Trophoblast cell (in vitro differentiated cells and primary cell): ENCODE measurements at regions not wholly inside any gene's neighbourhood (a gene's known extent, or its start where the extent isn't known, plus 50 kb on each side); places are given as distances from the start of the nearest gene placed in this dataset.
"Not testable (repeated sequence)": the region's sequence is repeated elsewhere in the genome, so short reads cannot be mapped to it uniquely, and the experiment has no call there.

Experiments
- DNase-seq, 2 donors: peaks; one replicate each; pipeline ENCODE4 v3.0.0-alpha.2; 2016
- H2AFZ ChIP-seq: 2 replicates; pipeline ENCODE4 v1.6.1; 2013; ENCODE audit warnings: low read length, moderate library complexity, mild to moderate bottlenecking; ENCODE audit not compliant: insufficient read depth, poor library complexity
- H2AK5ac ChIP-seq: 2 replicates; pipeline ENCODE4 v1.6.1; 2013; ENCODE audit warnings: mild to moderate bottlenecking, low read length
- H2BK120ac ChIP-seq: 2 replicates; pipeline ENCODE4 v1.6.1; 2013; ENCODE audit warnings: low read length, mild to moderate bottlenecking, moderate library complexity; ENCODE audit not compliant: insufficient read depth, poor library complexity
- H2BK12ac ChIP-seq: 2 replicates; pipeline ENCODE4 v1.6.1; 2013; ENCODE audit warnings: mild to moderate bottlenecking, low read length, moderate library complexity
- H2BK5ac ChIP-seq: 2 replicates; pipeline ENCODE4 v1.6.1; 2013; ENCODE audit warnings: low read length, low read depth, moderate library complexity, mild to moderate bottlenecking; ENCODE audit not compliant: poor library complexity
- H3K14ac ChIP-seq: 2 replicates; pipeline ENCODE4 v1.6.1; 2013; ENCODE audit warnings: mild to moderate bottlenecking, low read length
- H3K18ac ChIP-seq: 2 replicates; pipeline ENCODE4 v1.6.1; 2013; ENCODE audit warnings: mild to moderate bottlenecking, low read length
- H3K23ac ChIP-seq: 2 replicates; pipeline ENCODE4 v1.6.1; 2013; ENCODE audit warnings: low read length
- H3K27ac ChIP-seq: 2 replicates; pipeline ENCODE4 v1.5.1; 2013; ENCODE audit warnings: low read depth, mild to moderate bottlenecking, inconsistent platforms, low read length, moderate library complexity
- H3K27me3 ChIP-seq: 2 replicates; pipeline ENCODE4 v1.6.1; 2013; ENCODE audit warnings: inconsistent platforms, mild to moderate bottlenecking, low read length, moderate library complexity; ENCODE audit not compliant: insufficient read depth
- H3K36me3 ChIP-seq, 2 experiments: 1 replicate in 1 of 2; 2 replicates in 1 of 2; pipeline ENCODE4 v1.6.1; 2013; ENCODE audit warnings: low read length in 2 of 2, mild to moderate bottlenecking in 2 of 2, moderate library complexity in 1 of 2; ENCODE audit not compliant: insufficient read depth in 2 of 2, control insufficient read depth in 1 of 2
- H3K4ac ChIP-seq: 2 replicates; pipeline ENCODE4 v1.6.1; 2013; ENCODE audit warnings: low read depth, mild to moderate bottlenecking, low read length, moderate library complexity
- H3K4me1 ChIP-seq, 2 experiments: 1 replicate in 1 of 2; 2 replicates in 1 of 2; pipeline ENCODE4 v1.6.1; 2013; ENCODE audit warnings: low read length in 2 of 2, mild to moderate bottlenecking in 2 of 2, moderate library complexity in 1 of 2; ENCODE audit not compliant: insufficient read depth in 2 of 2, control insufficient read depth in 1 of 2
- H3K4me2 ChIP-seq: 2 replicates; pipeline ENCODE4 v1.6.1; 2013; ENCODE audit warnings: inconsistent platforms, mild to moderate bottlenecking, low read length, moderate library complexity
- H3K4me3 ChIP-seq: 2 replicates; pipeline ENCODE4 v1.5.1; 2013; ENCODE audit warnings: mild to moderate bottlenecking, low read depth, low read length, inconsistent platforms
- H3K79me1 ChIP-seq: one replicate; pipeline ENCODE4 v1.6.1; 2013; ENCODE audit warnings: low read length
- H3K79me2 ChIP-seq: 2 replicates; pipeline ENCODE4 v1.6.1; 2013; ENCODE audit warnings: low read length, mild to moderate bottlenecking; ENCODE audit not compliant: control insufficient read depth, insufficient read depth, poor library complexity
- H3K9ac ChIP-seq: 2 replicates; pipeline ENCODE4 v1.6.1; 2013; ENCODE audit warnings: mild to moderate bottlenecking, low read length
- H3K9me3 ChIP-seq: 2 replicates; pipeline ENCODE4 v1.6.1; 2013; ENCODE audit warnings: low read depth, mild to moderate bottlenecking, control low read depth, inconsistent platforms, low read length; ENCODE audit not compliant: insufficient read depth
- H4K12ac ChIP-seq: 2 replicates; pipeline ENCODE4 v1.6.1; 2013; ENCODE audit warnings: low read depth, mild to moderate bottlenecking, low read length, moderate library complexity
- H4K8ac ChIP-seq: 2 replicates; pipeline ENCODE4 v1.6.1; 2013; ENCODE audit warnings: low read depth, mild to moderate bottlenecking, low read length, moderate library complexity
- H4K91ac ChIP-seq: one replicate; pipeline ENCODE4 v1.6.1; 2013; ENCODE audit warnings: low read depth, mild to moderate bottlenecking, low read length, moderate library complexity
- WGBS: extraction: QIAGEN DNeasy Blood & Tissue Kit; methylation state at CpG from one replicate; pipeline ENCODE4 v1.1.7; 2013; ENCODE audit warnings: missing lambda C conversion rate; ENCODE audit not compliant: insufficient read length, insufficient coverage; ENCODE audit errors: extremely low coverage; 5-methylcytosine and 5-hydroxymethylcytosine counted together

GRCh38 chr10:4236905-4237304 is 451.9 kb upstream of the KLF6 start:
- H4K8ac ChIP-seq, H3K79me1 ChIP-seq, H3K9me3 ChIP-seq, H3K27me3 ChIP-seq, H3K14ac ChIP-seq, H2BK120ac ChIP-seq, H2BK5ac ChIP-seq, H3K4ac ChIP-seq, H3K23ac ChIP-seq, H3K4me3 ChIP-seq, H4K12ac ChIP-seq, H3K79me2 ChIP-seq, H2AFZ ChIP-seq, H3K36me3 ChIP-seq, H2AK5ac ChIP-seq, H3K4me2 ChIP-seq, H2BK12ac ChIP-seq, H4K91ac ChIP-seq, H3K18ac ChIP-seq, DNase-seq, H3K27ac ChIP-seq, H3K4me1 ChIP-seq, H3K9ac ChIP-seq: not testable (repeated sequence)
- WGBS: no CpG with 5 or more reads among the region's 2 CpGs

DNA sequence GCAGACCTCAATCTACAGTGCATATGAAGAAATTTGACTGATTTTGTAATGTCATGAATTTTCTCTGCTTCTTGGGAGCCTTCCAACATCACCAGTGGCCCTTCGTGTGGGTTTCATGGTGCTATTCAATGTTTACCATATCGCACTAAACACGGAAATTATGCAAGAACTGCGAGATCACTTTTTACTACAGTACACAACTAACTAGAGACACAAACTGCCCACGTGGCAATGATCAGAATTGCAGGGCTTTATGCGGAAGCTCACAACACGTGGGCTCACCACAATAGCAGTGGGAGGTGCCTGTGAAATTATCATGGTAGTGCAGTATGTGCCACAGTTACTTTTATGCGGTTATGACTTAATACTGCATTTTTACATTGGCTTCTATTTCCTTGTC is 449.7 kb upstream of the KLF6 start:
- Histone ChIP-seq H3K9ac (no peak overlapping the region), H3K23ac (no peak overlapping the region), H3K27me3 (no peaks in the 10 kb centered on the region), H3K36me3 (peaks cover 0 to 2% of the 10 kb centered on the region in 2 experiments), H3K4me2 (no peak overlapping the region), H3K79me2 (no peaks in the 10 kb centered on the region), H3K27ac (no peak overlapping the region), H3K14ac (no peak overlapping the region), H3K4ac (no peak overlapping the region), H2AFZ (no peak overlapping the region), H3K9me3 (no peaks in the 10 kb centered on the region), H2BK12ac (no peak overlapping the region), H4K91ac (no peak overlapping the region), H2BK120ac (no peak overlapping the region), H2BK5ac (no peak overlapping the region), H3K4me1 (no peaks in the 10 kb centered on the region), H4K8ac (no peak overlapping the region), H2AK5ac (no peak overlapping the region), H4K12ac (no peak overlapping the region), H3K4me3 (no peak overlapping the region), H3K79me1 (peaks cover 1% of the 10 kb centered on the region), H3K18ac (no peak overlapping the region)
- peak in 1 of 2 donors; percentile 28 for DNase-seq
- WGBS: no CpG with 5 or more reads among the region's 8 CpGs

DNA sequence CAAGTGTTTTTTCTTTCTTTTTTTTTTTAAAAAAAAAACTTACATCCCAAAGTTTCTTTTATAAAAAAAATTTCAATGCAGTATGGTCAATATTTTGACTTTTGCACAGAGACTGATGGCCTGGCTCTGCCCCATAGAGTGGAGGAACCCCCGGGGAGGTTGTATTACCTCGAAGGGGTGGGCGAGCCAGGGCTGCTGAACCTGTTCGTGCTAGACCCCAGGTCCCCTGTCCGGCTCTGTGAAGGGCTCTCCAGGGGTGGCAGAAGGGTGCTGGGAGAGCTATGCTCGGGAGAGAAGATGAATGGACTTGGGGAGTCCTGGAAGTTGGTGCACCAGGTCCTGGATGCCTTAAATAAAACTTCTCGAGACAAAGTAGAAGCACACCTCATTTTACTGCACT is 446.4 kb upstream of the KLF6 start:
- Histone ChIP-seq H3K4me3 (no peak overlapping the region), H3K9ac (no peak overlapping the region), H3K4me1 (no peaks in the 10 kb centered on the region), H4K8ac (no peak overlapping the region), H4K12ac (no peak overlapping the region), H2BK12ac (no peak overlapping the region), H3K4ac (no peak overlapping the region), H3K79me1 (peaks cover 1% of the 10 kb centered on the region), H3K23ac (no peak overlapping the region), H2BK120ac (no peak overlapping the region), H3K36me3 (no peaks in the 10 kb centered on the region), H3K4me2 (no peak overlapping the region), H4K91ac (no peak overlapping the region), H3K14ac (no peak overlapping the region), H2BK5ac (no peak overlapping the region), H3K79me2 (no peaks in the 10 kb centered on the region), H3K27ac (no peak overlapping the region), H3K9me3 (no peaks in the 10 kb centered on the region), H2AK5ac (peak overlapping the region; percentile 5), H3K27me3 (no peaks in the 10 kb centered on the region), H3K18ac (no peak overlapping the region), H2AFZ (no peak overlapping the region)
- DNase-seq: no peak
- WGBS: no CpG with 5 or more reads among the region's 7 CpGs

DNA sequence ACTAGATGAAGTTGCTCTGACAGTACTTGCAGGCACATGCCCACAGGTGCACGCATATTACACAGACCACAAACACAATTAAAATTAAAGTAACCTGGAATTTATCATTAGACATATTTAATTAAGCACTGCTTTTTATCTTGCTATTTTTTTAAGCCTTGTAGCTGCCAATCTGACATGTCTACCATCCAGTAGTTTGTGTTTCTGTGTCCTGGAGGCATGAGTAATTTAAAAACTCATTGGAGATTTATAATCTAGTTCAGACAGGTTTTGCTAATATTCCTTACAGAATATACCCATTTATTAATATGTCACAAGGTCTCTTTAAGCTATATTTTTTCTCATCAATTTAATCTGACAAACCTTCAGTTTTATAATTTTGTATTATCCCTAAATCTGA is 445.0 kb upstream of the KLF6 start:
- Histone ChIP-seq H3K18ac (no peak overlapping the region), H3K9me3 (no peaks in the 10 kb centered on the region), H2BK12ac (no peak overlapping the region), H2BK120ac (no peak overlapping the region), H3K4me2 (no peak overlapping the region), H2AK5ac (no peak overlapping the region), H3K4me1 (no peaks in the 10 kb centered on the region), H4K91ac (no peak overlapping the region), H2AFZ (no peak overlapping the region), H3K4me3 (no peak overlapping the region), H3K4ac (no peak overlapping the region), H3K23ac (no peak overlapping the region), H3K79me2 (no peaks in the 10 kb centered on the region), H3K14ac (no peak overlapping the region), H3K36me3 (no peaks in the 10 kb centered on the region), H3K9ac (no peak overlapping the region), H3K27ac (no peak overlapping the region), H3K27me3 (no peaks in the 10 kb centered on the region), H2BK5ac (no peak overlapping the region), H4K12ac (no peak overlapping the region), H4K8ac (no peak overlapping the region), H3K79me1 (no peaks in the 10 kb centered on the region)
- DNase-seq: no peak
- no CpG with 5 or more reads among the region's 1 CpG for WGBS
